GM10248 (cell line): ENCODE measurements at regions not wholly inside any gene's neighbourhood (a gene's known extent, or its start where the extent isn't known, plus 50 kb on each side); places are given as distances from the start of the nearest gene placed in this dataset.

ENCODE experiments used
- CTCF ChIA-PET: fragments of 300-600 bp; sonication (Branson Sonifier 250); formaldehyde crosslinking; extraction: SDS; loops from one replicate; lab custom pipeline; 2021; ENCODE audit warnings: antibody characterized with exemption; lab: Yijun Ruan, JAX
- POLR2A ChIA-PET: fragments of 350-650 bp; sonication (Branson Sonifier 250); formaldehyde crosslinking; extraction: SDS; loops from one replicate; lab custom pipeline; 2020; ENCODE audit warnings: antibody characterized with exemption; lab: Yijun Ruan, JAX
- DNase-seq: peaks from one replicate; pipeline ENCODE4 v3.0.0; 2012; ENCODE audit errors: extremely low spot score
- TF ChIP-seq, protein P1 (sequence below): IDR thresholded peaks from 2 replicates; pipeline ENCODE4 v1.5.1; 2012; ENCODE audit warnings: mild to moderate bottlenecking, low read depth; ENCODE audit errors: extremely low read depth, missing control alignments, control extremely low read depth

DNA sequence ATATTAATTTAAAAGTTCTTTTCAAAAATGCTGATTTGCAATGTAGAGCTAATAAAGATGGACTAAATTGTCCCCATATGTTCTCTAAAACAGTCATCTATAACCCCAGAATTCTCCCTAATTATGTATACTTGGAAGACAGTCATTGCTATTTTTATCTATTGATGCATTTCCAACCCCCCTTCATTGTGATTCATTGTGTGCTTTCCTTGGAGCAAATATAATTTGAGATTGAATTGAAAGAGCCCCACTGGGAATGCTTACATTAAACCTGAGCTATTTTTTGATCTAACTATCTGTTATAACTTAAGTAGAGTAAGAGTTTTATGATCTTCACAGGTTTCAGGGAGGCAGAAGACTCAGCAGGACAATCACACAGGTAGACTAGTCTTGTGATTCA, 73.7 kb upstream of the PTCHD4 start:
- TF ChIP-seq, protein P1, sequence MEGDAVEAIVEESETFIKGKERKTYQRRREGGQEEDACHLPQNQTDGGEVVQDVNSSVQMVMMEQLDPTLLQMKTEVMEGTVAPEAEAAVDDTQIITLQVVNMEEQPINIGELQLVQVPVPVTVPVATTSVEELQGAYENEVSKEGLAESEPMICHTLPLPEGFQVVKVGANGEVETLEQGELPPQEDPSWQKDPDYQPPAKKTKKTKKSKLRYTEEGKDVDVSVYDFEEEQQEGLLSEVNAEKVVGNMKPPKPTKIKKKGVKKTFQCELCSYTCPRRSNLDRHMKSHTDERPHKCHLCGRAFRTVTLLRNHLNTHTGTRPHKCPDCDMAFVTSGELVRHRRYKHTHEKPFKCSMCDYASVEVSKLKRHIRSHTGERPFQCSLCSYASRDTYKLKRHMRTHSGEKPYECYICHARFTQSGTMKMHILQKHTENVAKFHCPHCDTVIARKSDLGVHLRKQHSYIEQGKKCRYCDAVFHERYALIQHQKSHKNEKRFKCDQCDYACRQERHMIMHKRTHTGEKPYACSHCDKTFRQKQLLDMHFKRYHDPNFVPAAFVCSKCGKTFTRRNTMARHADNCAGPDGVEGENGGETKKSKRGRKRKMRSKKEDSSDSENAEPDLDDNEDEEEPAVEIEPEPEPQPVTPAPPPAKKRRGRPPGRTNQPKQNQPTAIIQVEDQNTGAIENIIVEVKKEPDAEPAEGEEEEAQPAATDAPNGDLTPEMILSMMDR, result no peak
- ChIA-PET POLR2A (no interaction called here), CTCF (no interaction called here)
- DNase-seq, result no peak

DNA sequence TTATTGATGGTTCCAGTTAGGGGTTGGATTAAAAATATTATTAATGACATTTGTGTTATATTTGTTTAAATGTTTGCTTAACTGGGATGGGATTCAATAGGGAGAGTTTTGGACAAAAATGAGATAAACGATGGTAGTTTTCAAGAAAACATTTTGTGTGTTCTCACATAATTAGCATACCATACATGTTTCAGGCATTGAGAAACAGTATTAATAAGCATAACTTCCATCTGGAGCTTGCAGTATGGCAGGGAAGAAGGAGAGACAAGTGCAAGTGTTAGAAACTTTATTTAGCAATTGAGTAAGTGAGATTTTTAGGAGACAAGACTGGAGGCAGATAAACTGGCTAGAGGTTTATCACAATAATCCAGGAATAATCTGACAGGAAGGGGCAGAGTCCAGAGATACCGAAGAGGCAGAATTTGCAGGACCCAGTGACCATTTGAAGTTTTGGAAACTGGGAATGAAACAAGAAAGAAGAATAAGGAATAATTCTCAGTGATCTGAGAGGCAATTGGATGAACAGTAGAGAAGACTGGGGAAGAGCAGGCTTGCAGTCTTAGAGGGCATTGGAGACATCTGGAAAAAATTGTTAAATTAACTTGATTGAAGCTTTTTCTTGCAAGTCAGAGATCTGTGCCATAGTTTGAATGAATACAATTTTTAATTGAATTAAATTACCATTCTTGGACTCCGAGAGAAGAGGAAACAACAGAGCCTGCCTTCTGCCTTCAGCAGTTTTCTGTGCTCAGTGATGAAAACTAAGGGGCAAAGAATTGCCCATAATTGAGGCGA, 73.0 kb upstream of the PTCHD4 start:
- TF ChIP-seq, protein P1, result no peak
- CTCF ChIA-PET, result no interaction called here
- no peak for DNase-seq
- POLR2A ChIA-PET, result no interaction called here

DNA sequence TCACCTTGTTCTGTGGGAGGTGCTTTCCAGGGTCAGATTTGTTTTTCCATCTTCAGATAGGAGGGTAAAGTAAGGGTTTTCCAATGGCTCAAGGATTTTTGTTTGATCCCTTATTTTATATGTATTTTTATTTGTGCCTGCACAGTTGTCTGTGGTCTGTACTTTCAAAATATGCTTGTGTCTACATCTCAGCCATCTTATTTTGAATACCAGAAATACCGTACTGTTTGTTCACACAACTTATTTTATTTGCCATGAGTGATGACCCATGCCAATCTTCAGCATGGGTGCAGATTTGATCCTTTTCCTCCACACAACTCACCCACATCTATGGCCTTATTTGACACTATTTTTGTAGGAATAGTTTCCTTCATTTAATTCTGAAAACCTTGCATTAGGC, 72.2 kb upstream of the PTCHD4 start:
- ChIA-PET POLR2A (no interaction called here), CTCF (no interaction called here)
- no peak for DNase-seq
- TF ChIP-seq, protein P1, result no peak

DNA sequence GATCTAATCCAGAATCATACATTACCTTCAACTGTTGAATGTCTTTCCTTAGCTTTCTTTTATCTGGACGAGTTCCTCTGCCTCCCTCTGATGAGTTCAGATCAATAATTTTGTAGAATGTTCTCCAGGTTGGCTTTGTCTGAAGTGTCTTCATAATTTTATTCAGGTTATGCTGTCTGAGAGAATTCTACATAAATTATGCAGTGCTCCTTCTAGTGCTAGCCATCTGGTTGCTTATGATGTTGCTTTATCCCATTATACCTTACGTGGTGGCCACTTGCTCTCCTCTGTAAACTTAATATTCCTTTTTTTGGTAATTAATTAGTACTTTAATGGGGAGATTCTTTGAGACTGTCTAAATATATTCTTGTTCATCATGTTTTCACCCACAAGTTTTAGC, 67.7 kb upstream of the PTCHD4 start:
- DNase-seq, result no peak
- ChIA-PET CTCF (interaction anchor here (0.8 to 1.8 kb wide), 4 partner anchors 10 to 45 kb away, joined by 3 to 4 read pairs (median 4); no protein-coding TSS in a partner anchor), POLR2A (no interaction called here)
- TF ChIP-seq, protein P1, result no peak

DNA sequence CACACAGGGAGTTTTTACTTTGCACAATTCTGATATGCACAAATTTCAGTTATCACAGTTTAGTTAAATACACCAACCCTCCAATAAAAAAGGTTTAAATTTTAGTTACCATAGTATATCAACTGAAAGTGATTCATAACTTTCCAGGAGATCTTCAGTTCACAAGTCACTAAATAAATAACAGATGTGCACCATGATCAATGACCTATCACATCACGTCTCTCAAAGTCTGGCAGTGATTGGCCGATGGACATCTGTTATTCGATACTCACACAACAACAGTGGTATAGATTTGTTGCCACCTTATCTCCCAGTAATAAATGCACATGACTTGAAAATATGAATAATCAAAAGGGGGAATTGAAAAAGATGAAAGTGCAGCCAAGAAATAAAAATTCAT, 66.8 kb upstream of the PTCHD4 start:
- TF ChIP-seq, protein P1, result no peak
- DNase-seq, result no peak
- CTCF ChIA-PET, result interaction anchor here (1.7 to 1.8 kb wide), 2 partner anchors 11 to 46 kb away, joined by 3 to 4 read pairs; no protein-coding TSS in a partner anchor
- POLR2A ChIA-PET, result no interaction called here

DNA sequence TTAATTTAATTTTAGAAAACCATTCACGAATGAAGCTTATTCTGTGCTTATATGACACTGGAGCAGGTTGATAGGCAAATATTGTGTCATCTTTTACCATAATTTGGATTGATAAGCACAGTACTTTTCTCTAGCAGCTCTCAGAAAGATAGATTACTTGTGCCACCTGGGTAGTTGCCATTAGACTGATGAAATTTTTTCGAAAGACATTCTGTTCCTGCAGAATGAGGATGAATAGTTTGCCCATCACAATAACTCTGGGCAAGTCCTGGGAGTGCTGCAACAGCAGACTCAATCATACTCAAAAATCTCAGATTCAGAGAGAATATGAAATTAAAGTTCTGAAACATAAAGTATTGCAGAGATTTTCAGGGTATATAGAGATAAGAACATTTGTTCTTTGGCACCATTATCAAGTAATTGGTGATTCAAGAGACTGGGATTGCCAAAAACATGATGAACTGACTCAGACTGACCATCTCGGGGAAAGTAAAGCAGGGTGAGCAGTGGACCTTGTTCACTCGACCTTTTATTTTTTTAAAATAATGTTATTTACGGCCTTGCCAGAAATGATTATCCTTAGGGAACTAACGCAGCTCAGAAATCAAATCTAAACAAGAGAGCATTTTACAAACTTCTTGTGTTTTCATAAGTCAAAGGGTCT, 65.8 kb upstream of the PTCHD4 start:
- POLR2A ChIA-PET, result no interaction called here
- CTCF ChIA-PET, result no interaction called here
- no peak for DNase-seq
- TF ChIP-seq, protein P1, result no peak
